H9 (cell line): ENCODE measurements at regions not wholly inside any gene's neighbourhood (a gene's known extent, or its start where the extent isn't known, plus 50 kb on each side); places are given as distances from the start of the nearest gene placed in this dataset.

Experiments used
- DNase-seq: peaks from one replicate; pipeline ENCODE4 v3.0.0-alpha.2; 2017
- H2AFZ ChIP-seq: one replicate; pipeline ENCODE4 v1.6.1; 2013; ENCODE audit warnings: mild to moderate bottlenecking, low read length, control low read depth, moderate library complexity
- H2AK5ac ChIP-seq: 2 replicates; pipeline ENCODE4 v1.6.1; 2013; ENCODE audit warnings: low read length, control low read depth, mixed read lengths; ENCODE audit not compliant: insufficient read length
- H2BK120ac ChIP-seq: one replicate; pipeline ENCODE4 v1.6.1; 2013; ENCODE audit warnings: low read depth, mild to moderate bottlenecking, low read length, control low read depth, inconsistent platforms; ENCODE audit not compliant: poor library complexity, severe bottlenecking
- H2BK12ac ChIP-seq: 2 replicates; pipeline ENCODE4 v1.6.1; 2013; ENCODE audit warnings: low read length, control low read depth, mixed read lengths, low read depth; ENCODE audit not compliant: insufficient read length
- H2BK15ac ChIP-seq: 2 replicates; pipeline ENCODE4 v1.6.1; 2013; ENCODE audit warnings: low read depth, low read length, control low read depth
- H2BK20ac ChIP-seq: one replicate; pipeline ENCODE4 v1.6.1; 2013; ENCODE audit warnings: low read depth, mild to moderate bottlenecking, low read length, control low read depth, inconsistent platforms; ENCODE audit not compliant: poor library complexity, severe bottlenecking
- H2BK5ac ChIP-seq: 2 replicates; pipeline ENCODE4 v1.6.1; 2013; ENCODE audit warnings: low read length, control low read depth, mixed read lengths; ENCODE audit not compliant: insufficient read length
- H3K14ac ChIP-seq: 2 replicates; pipeline ENCODE4 v1.6.1; 2013; ENCODE audit warnings: low read length, control low read depth; ENCODE audit not compliant: insufficient read depth
- H3K18ac ChIP-seq: 2 replicates; pipeline ENCODE4 v1.6.1; 2013; ENCODE audit warnings: low read depth, mild to moderate bottlenecking, mixed read lengths, low read length, control low read depth; ENCODE audit not compliant: insufficient read length
- H3K23ac ChIP-seq: 2 replicates; pipeline ENCODE4 v1.6.1; 2013; ENCODE audit warnings: low read length, control low read depth, mixed read lengths, low read depth; ENCODE audit not compliant: insufficient read length
- H3K23me2 ChIP-seq: 2 replicates; pipeline ENCODE4 v1.6.1; 2013; ENCODE audit warnings: low read depth, mild to moderate bottlenecking, mixed read lengths, low read length, control low read depth; ENCODE audit not compliant: insufficient read length, poor library complexity, severe bottlenecking
- H3K27ac ChIP-seq: 2 replicates; pipeline ENCODE4 v1.5.1; 2013; ENCODE audit warnings: low read length, control low read depth, mixed read lengths, low read depth; ENCODE audit not compliant: insufficient read length
- H3K27me3 ChIP-seq: 2 replicates; pipeline ENCODE4 v1.6.1; 2013; ENCODE audit warnings: low read length, control low read depth, inconsistent platforms; ENCODE audit not compliant: insufficient read depth
- H3K4ac ChIP-seq: 2 replicates; pipeline ENCODE4 v1.6.1; 2013; ENCODE audit warnings: low read depth, mild to moderate bottlenecking, control low read depth, inconsistent platforms, low read length, moderate library complexity
- H3K4me1 ChIP-seq: 2 replicates; pipeline ENCODE4 v1.6.1; 2013; ENCODE audit warnings: low read length, control low read depth, inconsistent platforms; ENCODE audit not compliant: insufficient read depth
- H3K4me2 ChIP-seq: 2 replicates; pipeline ENCODE4 v1.6.1; 2013; ENCODE audit warnings: low read length, control low read depth, mixed read lengths; ENCODE audit not compliant: insufficient read length, insufficient read depth
- H3K56ac ChIP-seq: 2 replicates; pipeline ENCODE4 v1.6.1; 2013; ENCODE audit warnings: low read depth, mild to moderate bottlenecking, mixed read lengths, low read length, control low read depth; ENCODE audit not compliant: insufficient read length
- H3K79me1 ChIP-seq: 2 replicates; pipeline ENCODE4 v1.6.1; 2013; ENCODE audit warnings: low read depth, mild to moderate bottlenecking, moderate library complexity, low read length, control low read depth, inconsistent platforms; ENCODE audit not compliant: insufficient read depth, poor library complexity, severe bottlenecking
- H3K79me2 ChIP-seq: 2 replicates; pipeline ENCODE4 v1.6.1; 2013; ENCODE audit warnings: low read length, control low read depth, inconsistent platforms; ENCODE audit not compliant: insufficient read depth
- H3K9ac ChIP-seq: 2 replicates; pipeline ENCODE4 v1.6.1; 2013; ENCODE audit warnings: low read length, control low read depth, mixed read lengths; ENCODE audit not compliant: insufficient read length; ENCODE audit errors: extremely low read depth
- H3K9me3 ChIP-seq: one replicate; pipeline ENCODE4 v1.6.1; 2013; ENCODE audit warnings: low read depth, low read length, inconsistent platforms; ENCODE audit not compliant: control insufficient read depth
- H3T11ph ChIP-seq: one replicate; pipeline ENCODE4 v1.6.1; 2013; ENCODE audit warnings: mild to moderate bottlenecking, low read length, control low read depth, inconsistent platforms
- H4K20me1 ChIP-seq: one replicate; pipeline ENCODE4 v1.6.1; 2013; ENCODE audit not compliant: control insufficient read depth, insufficient read length, insufficient read depth
- H4K5ac ChIP-seq: 2 replicates; pipeline ENCODE4 v1.6.1; 2013; ENCODE audit warnings: low read depth, mild to moderate bottlenecking, mixed read lengths, low read length, control low read depth; ENCODE audit not compliant: insufficient read length
- H4K8ac ChIP-seq: replicated peaks from 2 replicates; pipeline ENCODE4 v1.6.1; 2013; ENCODE audit warnings: low read length, control low read depth, mixed read lengths, low read depth; ENCODE audit not compliant: insufficient read length
- H4K91ac ChIP-seq: 2 replicates; pipeline ENCODE4 v1.6.1; 2013; ENCODE audit warnings: low read depth, mild to moderate bottlenecking, moderate library complexity, mixed read lengths, low read length, control low read depth; ENCODE audit not compliant: insufficient read length
- H3K27ac Mint-ChIP-seq, 3 experiments: 2 replicates in 2 of 3; 3 replicates in 1 of 3; pipeline ENCODE4 v1.8.0; 2020 to 2021; ENCODE audit warnings: mixed read lengths in 3 of 3, mild to moderate bottlenecking in 1 of 3, moderate library complexity in 1 of 3
- H3K27me3 Mint-ChIP-seq: 2 replicates; pipeline ENCODE4 v1.8.0; 2021; ENCODE audit warnings: low read depth, mild to moderate bottlenecking, moderate library complexity, mixed read lengths
- H3K36me3 Mint-ChIP-seq, 3 experiments: 2 replicates in 2 of 3; 3 replicates in 1 of 3; pipeline ENCODE4 v1.8.0; 2020 to 2021; ENCODE audit warnings: low read depth in 3 of 3, mixed read lengths in 3 of 3; ENCODE audit not compliant: insufficient read depth in 1 of 3
- H3K4me1 Mint-ChIP-seq, 2 experiments: 2 replicates each; pipeline ENCODE4 v1.8.0; 2020; ENCODE audit warnings: mixed read lengths in 2 of 2
- H3K4me3 Mint-ChIP-seq, 2 experiments: 2 replicates in 1 of 2; 3 replicates in 1 of 2; pipeline ENCODE4 v1.8.0; 2020 to 2021; ENCODE audit warnings: mild to moderate bottlenecking in 2 of 2, mixed read lengths in 2 of 2, moderate library complexity in 1 of 2
- H3K9me3 Mint-ChIP-seq, 2 experiments: 2 replicates in 1 of 2; 3 replicates in 1 of 2; pipeline ENCODE4 v1.8.0; 2020; ENCODE audit warnings: mild to moderate bottlenecking in 2 of 2, mixed read lengths in 2 of 2, moderate library complexity in 1 of 2
- CTCF ChIP-seq: fragments of 200-600 bp; sonication (generic); conservative IDR thresholded peaks from 3 replicates; pipeline ENCODE4 v1.8.0; 2021; ENCODE audit warnings: antibody characterized with exemption, mild to moderate bottlenecking
- WGBS: extraction: QIAGEN DNeasy Blood & Tissue Kit; methylation state at CpG from one replicate; pipeline ENCODE4 v1.1.7; 2013; ENCODE audit warnings: missing lambda C conversion rate, low lambda C conversion rate, mixed read lengths; ENCODE audit not compliant: insufficient read length; ENCODE audit errors: extremely low coverage; 5-methylcytosine and 5-hydroxymethylcytosine counted together

- no peak overlapping the region for H3K4me3 Mint-ChIP-seq
- DNase-seq: no peak
- Histone ChIP-seq H3K27ac (no peak overlapping the region), H3K4me2 (no peak overlapping the region), H2AFZ (no peak overlapping the region), H3K23me2 (no peaks in the 10 kb centered on the region), H3K9ac (no peak overlapping the region), H2BK20ac (no peak overlapping the region), H3K18ac (no peak overlapping the region), H3K4me1 (no peaks in the 10 kb centered on the region), H3T11ph (no peak overlapping the region), H3K56ac (no peak overlapping the region), H3K14ac (no peak overlapping the region; the same call in 1 of the 2 replicates), H2BK5ac (no peak overlapping the region), H3K79me1 (no peaks in the 10 kb centered on the region), H3K79me2 (no peaks in the 10 kb centered on the region), H2BK12ac (no peak overlapping the region), H2BK120ac (no peak overlapping the region), H4K8ac (no peak overlapping the region), H2BK15ac (no peak overlapping the region), H3K27me3 (no peaks in the 10 kb centered on the region), H4K91ac (no peak overlapping the region), H3K9me3 (no peaks in the 10 kb centered on the region), H4K20me1 (no peaks in the 10 kb centered on the region), H3K23ac (no peak overlapping the region), H4K5ac (no peak overlapping the region), H3K4ac (no peak overlapping the region), H2AK5ac (no peak overlapping the region)
- peaks cover 4% of the 10 kb centered on the region; the same call in 1 of the 2 replicates for H3K27me3 Mint-ChIP-seq
- no peaks in the 10 kb centered on the region; a peak in 2 of 7 replicates for H3K36me3 Mint-ChIP-seq
- no peak overlapping the region for H3K27ac Mint-ChIP-seq
- peaks cover 0 to 2% of the 10 kb centered on the region in 2 experiments; a peak in 1 of 5 replicates for H3K9me3 Mint-ChIP-seq
- WGBS: no CpG with 5 or more reads among the region's 13 CpGs
- TF ChIP-seq CTCF: no peak
- H3K4me1 Mint-ChIP-seq: peaks cover 33 to 34% of the 10 kb centered on the region in 2 experiments
Measured at GRCh38 chr9:89747596-89747995, 142.8 kb downstream of the GADD45G start.
